ENCODE measurements at regions not wholly inside any gene's neighbourhood (a gene's known extent, or its start where the extent isn't known, plus 50 kb on each side); places are given as distances from the start of the nearest gene placed in this dataset.

GRCh38 chr6:11388983-11389944, 148.3 kb upstream of the TMEM170B start:
- CTCF ChIA-PET: no interaction called here
- intact Hi-C loops (cut with DNase I, micrococcal nuclease): no loop called here
- H3K9me3 ChIP-seq (ENCODE audit: control insufficient read depth in 1 of 2, insufficient read depth in 1 of 2, low read length in 2 of 2): no peaks in the 10 kb centered on the region

DNA sequence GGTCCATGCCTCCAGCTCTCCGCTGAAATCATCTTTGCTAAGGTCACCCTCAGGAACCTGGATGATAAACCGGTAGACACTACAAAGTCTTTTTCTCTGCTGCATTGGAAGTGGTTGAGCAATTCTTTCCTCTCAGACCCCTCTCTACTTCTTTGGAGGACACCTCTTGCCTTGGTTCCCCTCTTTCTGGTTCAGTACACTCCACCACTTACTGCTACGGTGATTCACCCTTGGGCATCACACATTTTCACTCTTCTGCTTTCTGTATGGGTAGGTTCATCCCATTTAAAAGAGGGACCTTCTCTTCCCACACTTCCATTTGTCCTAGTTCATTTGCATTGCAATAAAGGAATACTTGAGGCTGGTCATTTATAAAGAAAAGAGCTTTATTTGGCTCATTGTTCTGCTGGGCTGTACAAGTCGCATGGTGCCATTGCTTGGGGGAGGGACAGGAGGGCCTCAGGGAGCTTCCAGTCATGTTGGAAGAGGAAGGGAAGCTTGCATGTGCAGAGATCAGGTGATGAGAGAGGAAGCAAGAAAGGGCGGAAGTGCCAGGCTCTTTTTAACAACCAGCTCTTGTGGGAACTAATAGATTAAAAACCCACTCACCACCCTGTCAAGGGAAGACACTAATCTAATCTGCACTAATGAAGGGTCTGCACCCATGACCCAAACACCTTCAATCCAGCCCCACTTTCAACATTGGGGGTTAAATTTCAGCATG, 149.7 kb upstream of the TMEM170B start:
- ChIA-PET POLR2A (no interaction called here), CTCF (no interaction called here)
- Histone ChIP-seq H3K27ac (ENCODE audit: low read depth in 1 of 2, low read length in 2 of 2) (no peak overlapping the region), H3K27me3 (ENCODE audit: control insufficient read depth in 1 of 2, insufficient read depth in 2 of 2, low read length in 2 of 2) (no peaks in the 10 kb centered on the region), H3K36me3 (ENCODE audit: insufficient read depth, low read length) (no peaks in the 10 kb centered on the region), H3K4me1 (ENCODE audit: insufficient read depth, low read length) (peaks cover 4% of the 10 kb centered on the region), H3K9me3 (ENCODE audit: control insufficient read depth in 1 of 2, insufficient read depth in 1 of 2, low read length in 2 of 2) (no peaks in the 10 kb centered on the region), H3K4me3 (ENCODE audit: low read length) (no peak overlapping the region)
- H3K9me3 Mint-ChIP-seq: no peaks in the 10 kb centered on the region
- no peaks in the 10 kb centered on the region for H3K27me3 Mint-ChIP-seq
- no peak overlapping the region for H3K4me3 Mint-ChIP-seq
- no peak for TF ChIP-seq CTCF (IDR thresholded peaks at IDR 0.05)
- no peak overlapping the region for H3K27ac Mint-ChIP-seq
- ATAC-seq (ENCODE audit: poor library complexity): no peak
- no peak for DNase-seq
- peaks cover 23% of the 10 kb centered on the region for H3K4me1 Mint-ChIP-seq (ENCODE audit: low read depth)
- no peaks in the 10 kb centered on the region for H3K36me3 Mint-ChIP-seq (ENCODE audit: low read depth)
- intact Hi-C loops (cut with DNase I, micrococcal nuclease): no loop called here

More at GRCh38 chr6:11388983-11389944, 148.3 kb upstream of the TMEM170B start:
- H3K4me1 ChIP-seq (ENCODE audit: insufficient read depth, low read length): no peaks in the 10 kb centered on the region
- Mint-ChIP-seq H3K27me3 (no peaks in the 10 kb centered on the region), H3K36me3 (ENCODE audit: low read depth) (no peaks in the 10 kb centered on the region), H3K4me3 (no peak overlapping the region), H3K9me3 (no peaks in the 10 kb centered on the region), H3K27ac (no peak overlapping the region), H3K4me1 (ENCODE audit: low read depth) (peaks cover 17% of the 10 kb centered on the region)
- H3K4me3 ChIP-seq (ENCODE audit: low read length): no peak overlapping the region
- ATAC-seq (ENCODE audit: poor library complexity): no peak
- no peak for DNase-seq
- no peaks in the 10 kb centered on the region for H3K36me3 ChIP-seq (ENCODE audit: insufficient read depth, low read length)
- no peak overlapping the region for H3K27ac ChIP-seq (ENCODE audit: low read depth in 1 of 2, low read length in 2 of 2)
- no peak for TF ChIP-seq CTCF (IDR thresholded peaks at IDR 0.05)
- POLR2A ChIA-PET: no interaction called here
- no peaks in the 10 kb centered on the region for H3K27me3 ChIP-seq (ENCODE audit: control insufficient read depth in 1 of 2, insufficient read depth in 2 of 2, low read length in 2 of 2)

DNA sequence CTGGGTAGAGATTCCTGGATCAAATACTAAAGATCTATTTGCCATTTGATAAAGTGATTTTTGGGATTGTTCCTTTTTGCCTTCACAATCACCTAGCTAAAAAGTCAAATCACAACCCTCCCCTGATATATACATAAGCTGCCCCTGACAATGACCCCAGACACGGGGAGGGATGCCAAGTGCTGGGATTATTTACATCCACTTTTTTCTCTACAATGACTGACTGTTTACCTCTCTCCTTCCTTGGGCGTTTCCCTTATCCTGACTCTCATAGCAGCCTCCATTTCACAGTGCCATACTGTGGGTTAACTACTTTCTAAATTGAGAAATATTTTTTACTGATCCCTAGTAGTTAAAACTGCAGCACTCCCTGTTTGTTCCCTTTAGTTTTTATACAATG, 150.8 kb upstream of the TMEM170B start:
- TF ChIP-seq CTCF (IDR thresholded peaks at IDR 0.05): no peak
- H3K27me3 ChIP-seq (ENCODE audit: control insufficient read depth in 1 of 2, insufficient read depth in 2 of 2, low read length in 2 of 2): no peaks in the 10 kb centered on the region
- DNase-seq (no peak), ATAC-seq (ENCODE audit: poor library complexity) (no peak)
- H3K4me3 ChIP-seq (ENCODE audit: low read length): no peak overlapping the region
- Mint-ChIP-seq H3K27ac (no peak overlapping the region), H3K27me3 (no peaks in the 10 kb centered on the region), H3K36me3 (ENCODE audit: low read depth) (peaks cover 7% of the 10 kb centered on the region), H3K4me3 (no peak overlapping the region), H3K4me1 (ENCODE audit: low read depth) (peaks cover 34% of the 10 kb centered on the region), H3K9me3 (no peaks in the 10 kb centered on the region)
- CTCF ChIA-PET: no interaction called here
- H3K4me1 ChIP-seq (ENCODE audit: insufficient read depth, low read length): peaks cover 14% of the 10 kb centered on the region
- intact Hi-C loops (cut with DNase I, micrococcal nuclease): no loop called here
- no peaks in the 10 kb centered on the region for H3K9me3 ChIP-seq (ENCODE audit: control insufficient read depth in 1 of 2, insufficient read depth in 1 of 2, low read length in 2 of 2)
- H3K27ac ChIP-seq (ENCODE audit: low read depth in 1 of 2, low read length in 2 of 2): no peak overlapping the region
- no peaks in the 10 kb centered on the region for H3K36me3 ChIP-seq (ENCODE audit: insufficient read depth, low read length)
- POLR2A ChIA-PET: no interaction called here
